ENCODE measurements at regions not wholly inside any gene's neighbourhood (a gene's known extent, or its start where the extent isn't known, plus 50 kb on each side); places are given as distances from the start of the nearest gene placed in this dataset.

GRCh38 chr7:81285142-81285871 lies 366.5 kb upstream of the SEMA3C start:
- H3K4me3 Mint-ChIP-seq = peak overlapping the region; percentile 72
- H3K4me1 Mint-ChIP-seq (ENCODE audit: low read depth) = peaks cover 31% of the 10 kb centered on the region
- H3K27ac Mint-ChIP-seq = peak overlapping the region; percentile 86
- H3K9me3 Mint-ChIP-seq = peaks cover 9% of the 10 kb centered on the region
- peak; percentile 96 for DNase-seq
- H3K36me3 Mint-ChIP-seq (ENCODE audit: low read depth) = peaks cover 7% of the 10 kb centered on the region
- peak; percentile 59 for TF ChIP-seq CTCF (IDR thresholded peaks at IDR 0.05)
- no peaks in the 10 kb centered on the region for H3K27me3 Mint-ChIP-seq (ENCODE audit: insufficient read depth)

- Mint-ChIP-seq H3K4me3 (peak overlapping the region; percentile 72), H3K36me3 (ENCODE audit: low read depth) (peaks cover 7% of the 10 kb centered on the region), H3K4me1 (ENCODE audit: low read depth) (peaks cover 35% of the 10 kb centered on the region), H3K27ac (peak overlapping the region; percentile 86), H3K27me3 (ENCODE audit: insufficient read depth) (no peaks in the 10 kb centered on the region), H3K9me3 (peaks cover 9% of the 10 kb centered on the region)
- peak; percentile 68 for DNase-seq
- TF ChIP-seq CTCF (IDR thresholded peaks at IDR 0.05) = no peak
Observed at GRCh38 chr7:81284576-81284975, 365.7 kb upstream of the SEMA3C start.

GRCh38 chr7:81280531-81280930 lies 361.7 kb upstream of the SEMA3C start:
- Mint-ChIP-seq H3K36me3 (ENCODE audit: low read depth) (peaks cover 14% of the 10 kb centered on the region), H3K27ac (no peak overlapping the region), H3K4me3 (no peak overlapping the region), H3K4me1 (ENCODE audit: low read depth) (peaks cover 39% of the 10 kb centered on the region), H3K9me3 (peaks cover 5% of the 10 kb centered on the region), H3K27me3 (ENCODE audit: insufficient read depth) (no peaks in the 10 kb centered on the region)
- DNase-seq = no peak
- TF ChIP-seq CTCF (IDR thresholded peaks at IDR 0.05) = no peak

GRCh38 chr7:81277691-81278090 lies 358.8 kb upstream of the SEMA3C start:
- H3K9me3 Mint-ChIP-seq = no peaks in the 10 kb centered on the region; the same call in 1 of the 2 replicates
- no peak overlapping the region for H3K27ac Mint-ChIP-seq
- peaks cover 11% of the 10 kb centered on the region; the same call in 1 of the 2 replicates for H3K36me3 Mint-ChIP-seq (ENCODE audit: low read depth)
- no peak for TF ChIP-seq CTCF (IDR thresholded peaks at IDR 0.05)
- H3K4me3 Mint-ChIP-seq = no peak overlapping the region
- peaks cover 16% of the 10 kb centered on the region for H3K4me1 Mint-ChIP-seq (ENCODE audit: low read depth)
- no peaks in the 10 kb centered on the region for H3K27me3 Mint-ChIP-seq (ENCODE audit: insufficient read depth)
- DNase-seq = peak; percentile 47

- Mint-ChIP-seq H3K27ac (no peak overlapping the region), H3K4me1 (ENCODE audit: low read depth) (peaks cover 7% of the 10 kb centered on the region), H3K36me3 (ENCODE audit: low read depth) (peaks cover 6% of the 10 kb centered on the region; the same call in 1 of the 2 replicates), H3K27me3 (ENCODE audit: insufficient read depth) (no peaks in the 10 kb centered on the region), H3K4me3 (no peak overlapping the region), H3K9me3 (no peaks in the 10 kb centered on the region; the same call in 1 of the 2 replicates)
- no peak for DNase-seq
- TF ChIP-seq CTCF (IDR thresholded peaks at IDR 0.05) = no peak
Observed at GRCh38 chr7:81273601-81274397, 354.9 kb upstream of the SEMA3C start.
